HuH-7.5 (cell line): ENCODE measurements at regions not wholly inside any gene's neighbourhood (a gene's known extent, or its start where the extent isn't known, plus 50 kb on each side); places are given as distances from the start of the nearest gene placed in this dataset.
"Not testable (repeated sequence)": the region's sequence is repeated elsewhere in the genome, so short reads cannot be mapped to it uniquely, and the experiment has no call there.

Experiments
- DNase-seq: peaks from one replicate; pipeline ENCODE4 v3.0.0; 2011; ENCODE audit warnings: low spot score

DNA sequence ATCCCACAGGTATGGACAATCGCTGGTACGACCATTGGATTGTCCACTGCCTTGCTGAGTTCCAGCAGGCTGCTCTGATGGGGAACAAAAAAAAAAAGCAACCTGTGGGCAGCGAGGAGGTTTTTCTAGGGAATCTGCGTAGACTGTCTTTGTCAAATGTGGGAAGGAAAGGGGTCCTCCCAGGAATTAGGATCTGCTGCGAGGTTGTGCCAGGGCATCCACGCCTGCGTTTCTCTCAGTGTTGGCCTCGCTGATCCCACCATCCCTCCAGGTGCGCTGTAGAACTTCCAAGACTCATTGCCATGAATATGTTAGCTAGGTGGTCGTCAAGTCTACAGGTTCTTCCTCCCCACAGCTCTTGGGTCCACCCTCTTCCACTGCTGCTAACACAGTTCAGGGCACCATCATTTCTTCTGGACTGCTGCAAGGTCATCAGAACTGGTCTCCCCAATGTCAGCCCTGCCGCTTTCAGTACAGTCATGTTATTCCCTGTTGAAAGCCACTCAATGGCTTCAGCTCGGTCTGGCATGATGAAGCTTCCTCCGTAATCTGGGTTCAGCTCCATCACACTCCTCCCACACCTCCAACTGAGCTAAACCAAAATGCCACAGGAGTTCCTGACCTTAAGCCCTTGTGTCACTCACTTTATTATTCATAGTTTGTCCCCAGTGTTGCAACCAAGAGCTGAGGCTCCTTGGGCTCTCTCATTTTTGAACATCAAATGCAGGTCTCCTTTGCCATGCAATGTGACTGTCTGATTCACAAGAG lies 79.5 kb upstream of the DMRT1 start:
- DNase-seq = no peak

- DNase-seq = no peak
Measured at GRCh38 chr9:763692-764091, 77.8 kb upstream of the DMRT1 start.

DNA sequence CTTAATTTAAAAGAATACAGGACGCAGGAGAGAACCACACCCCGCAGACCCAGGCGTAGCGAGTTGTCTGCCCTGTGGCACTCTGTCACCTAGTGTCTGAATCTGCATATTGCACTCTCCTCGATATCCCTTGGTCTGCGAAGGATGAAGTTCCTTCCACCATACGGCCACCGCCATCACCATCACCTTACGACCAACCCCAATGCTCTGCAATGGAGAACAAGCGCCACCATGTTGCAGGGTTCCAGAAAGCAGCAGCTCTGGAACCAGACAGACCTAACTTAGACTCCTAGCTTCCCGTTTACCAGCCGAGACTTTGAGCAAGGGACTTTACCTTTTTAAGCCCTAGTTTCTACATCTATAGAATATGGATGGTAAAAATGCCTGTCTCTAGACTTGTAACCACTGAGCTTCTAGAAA lies 77.4 kb upstream of the DMRT1 start:
- DNase-seq = peak; percentile 61

- no peak for DNase-seq
Measured at GRCh38 chr9:764986-765385, 76.5 kb upstream of the DMRT1 start.

DNA sequence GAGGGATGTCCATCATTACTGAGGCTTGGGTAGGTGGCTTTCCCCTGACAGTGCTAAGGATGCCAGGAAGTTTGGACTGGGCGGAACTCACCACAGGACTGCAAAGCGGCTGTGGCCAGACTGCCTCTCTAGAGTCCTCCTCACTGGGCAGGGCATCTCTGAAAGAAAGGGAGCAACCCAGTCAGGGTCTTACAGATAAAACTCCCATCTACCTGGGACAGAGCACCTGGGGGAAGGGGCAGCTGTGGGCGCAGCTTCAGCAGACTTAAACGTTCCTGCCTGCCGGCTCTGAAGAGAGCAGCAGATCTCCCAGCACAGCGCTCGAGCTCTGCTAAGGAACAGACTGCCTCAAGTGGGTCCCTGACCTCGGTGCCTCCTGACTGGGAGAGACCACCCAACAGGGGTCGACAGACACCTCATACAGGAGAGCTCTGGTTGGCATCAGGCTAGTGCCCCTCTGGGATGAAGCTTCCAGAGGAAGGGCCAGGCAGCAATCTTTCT lies 74.4 kb upstream of the DMRT1 start:
- DNase-seq = not testable (repeated sequence)

GRCh38 chr9:776086-776485 lies 65.4 kb upstream of the DMRT1 start:
- DNase-seq = no peak

DNA sequence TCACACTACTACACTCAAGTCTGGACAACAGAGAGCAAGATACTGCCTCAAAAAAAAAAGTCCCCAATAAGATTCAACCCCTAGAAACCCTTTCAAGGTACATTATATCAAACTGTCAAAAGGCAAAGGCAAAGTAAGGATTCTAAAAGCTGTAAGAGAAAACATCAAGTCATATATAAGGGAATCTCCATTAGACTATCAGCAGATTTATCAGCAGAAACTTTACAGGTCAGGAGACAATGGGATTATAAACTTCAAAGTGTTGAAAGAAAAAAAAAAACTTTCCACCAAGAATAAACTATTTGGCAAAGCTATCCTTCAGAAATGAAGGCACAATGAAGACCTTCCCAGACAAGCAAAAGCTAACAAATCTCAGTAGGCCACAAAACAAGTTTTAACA lies 63.5 kb upstream of the DMRT1 start:
- no peak for DNase-seq

GRCh38 chr9:784202-784601 lies 57.3 kb upstream of the DMRT1 start:
- DNase-seq = no peak

GRCh38 chr9:784916-785315 lies 56.6 kb upstream of the DMRT1 start:
- no peak for DNase-seq

GRCh38 chr9:785997-786396 lies 55.5 kb upstream of the DMRT1 start:
- no peak for DNase-seq

- DNase-seq = no peak
Measured at GRCh38 chr9:786405-786804, 55.1 kb upstream of the DMRT1 start.

DNA sequence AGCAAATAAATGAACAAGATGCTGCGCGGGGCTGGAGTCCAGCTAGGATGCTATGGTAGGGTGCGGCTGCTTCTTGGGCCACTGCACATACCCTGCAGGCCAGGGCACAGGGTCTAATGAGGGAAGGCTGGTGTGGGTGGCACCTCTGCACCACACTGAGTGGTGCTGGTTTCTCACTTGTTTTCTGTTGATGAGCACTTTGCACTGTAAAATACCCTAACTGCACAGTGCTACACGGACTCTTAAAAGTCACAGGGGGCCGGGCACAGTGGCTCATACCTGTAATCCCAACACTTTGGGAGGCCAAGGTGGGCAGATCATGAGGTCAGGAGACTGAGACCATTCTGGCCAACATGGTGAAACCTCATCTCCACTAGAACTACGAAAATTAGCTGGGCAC lies 52.7 kb upstream of the DMRT1 start:
- no peak for DNase-seq
